Psoas muscle (tissue), 7 donors: ENCODE measurements at regions not wholly inside any gene's neighbourhood (a gene's known extent, or its start where the extent isn't known, plus 50 kb on each side); places are given as distances from the start of the nearest gene placed in this dataset.
"Not testable (repeated sequence)": the region's sequence is repeated elsewhere in the genome, so short reads cannot be mapped to it uniquely, and the experiment has no call there.

ENCODE experiments used
- ATAC-seq, 4 donors: fragments of 200-7000 bp; cut with Tn5 transposase; one replicate each; pipeline ENCODE4 v1.9.1; 2020; ENCODE audit warnings: moderate library complexity in 3 of 4, mild to moderate bottlenecking in 2 of 4
- DNase-seq, 2 donors: peaks; one replicate each; pipeline ENCODE4 v3.0.0-alpha.2; 2020
- H3K27ac ChIP-seq: fragments of 200-600 bp; one replicate; pipeline ENCODE4 v1.8.0; 2022
- H3K27me3 ChIP-seq, 3 donors: fragments of 200-600 bp in 1 of 3; one replicate each; pipeline versions ENCODE4 v1.6.1 to v1.8.0; 2013 to 2022; ENCODE audit warnings: low read length in 2 of 3, mild to moderate bottlenecking in 2 of 3, moderate library complexity in 1 of 3; ENCODE audit not compliant: insufficient read depth in 3 of 3
- H3K36me3 ChIP-seq, 2 donors: fragments of 200-600 bp in 1 of 2; one replicate each; pipeline versions ENCODE4 v1.6.1 to v1.8.0; 2013 to 2022; ENCODE audit warnings: low read depth in 1 of 2, mild to moderate bottlenecking in 1 of 2, moderate library complexity in 1 of 2; ENCODE audit not compliant: insufficient read depth in 1 of 2
- H3K4me1 ChIP-seq: fragments of 200-600 bp; one replicate; pipeline ENCODE4 v1.8.0; 2022
- H3K4me3 ChIP-seq: fragments of 200-600 bp; one replicate; pipeline ENCODE4 v1.8.0; 2022; ENCODE audit warnings: mild to moderate bottlenecking
- H3K9me3 ChIP-seq: fragments of 200-600 bp; one replicate; pipeline ENCODE4 v1.8.0; 2022
- WGBS, 3 donors: extraction: QIAGEN DNeasy Blood & Tissue Kit; methylation state at CpG; one replicate each; pipeline versions ENCODE4 v1.1.6 to v1.1.7; 2013; 5-methylcytosine and 5-hydroxymethylcytosine counted together
- intact Hi-C, 2 donors: fragments of 100-400 bp; cut with DNase I; formaldehyde crosslinking; loops; one replicate each; pipeline versions ENCODE4 v1.11.0 to v1.14.2; 2022
- TF ChIP-seq, protein P1 (sequence below): fragments of 200-600 bp; IDR thresholded peaks from one replicate; pipeline ENCODE4 v1.8.0; 2022; ENCODE audit warnings: antibody characterized with exemption
- donor health status: healthy with polysubstance abuse.
- donor health status: DM: no; HTN: no; CAD: no; lungs with moderate emphysema.
- donor health status: Bipolar disorder and iron deficiency.
- donor health status: healthy.
- donor health status: DM: yes; HTN: yes; CAD: no.
- donor health status: DM: no; HTN: no; CAD: no.
- donor health status: DM: yes; HTN: yes; CAD: no.

- 85 to 98% (median 92%) methylated on average over 2 of the region's 2 CpGs for WGBS, 3 donors
- TF ChIP-seq, protein P1, sequence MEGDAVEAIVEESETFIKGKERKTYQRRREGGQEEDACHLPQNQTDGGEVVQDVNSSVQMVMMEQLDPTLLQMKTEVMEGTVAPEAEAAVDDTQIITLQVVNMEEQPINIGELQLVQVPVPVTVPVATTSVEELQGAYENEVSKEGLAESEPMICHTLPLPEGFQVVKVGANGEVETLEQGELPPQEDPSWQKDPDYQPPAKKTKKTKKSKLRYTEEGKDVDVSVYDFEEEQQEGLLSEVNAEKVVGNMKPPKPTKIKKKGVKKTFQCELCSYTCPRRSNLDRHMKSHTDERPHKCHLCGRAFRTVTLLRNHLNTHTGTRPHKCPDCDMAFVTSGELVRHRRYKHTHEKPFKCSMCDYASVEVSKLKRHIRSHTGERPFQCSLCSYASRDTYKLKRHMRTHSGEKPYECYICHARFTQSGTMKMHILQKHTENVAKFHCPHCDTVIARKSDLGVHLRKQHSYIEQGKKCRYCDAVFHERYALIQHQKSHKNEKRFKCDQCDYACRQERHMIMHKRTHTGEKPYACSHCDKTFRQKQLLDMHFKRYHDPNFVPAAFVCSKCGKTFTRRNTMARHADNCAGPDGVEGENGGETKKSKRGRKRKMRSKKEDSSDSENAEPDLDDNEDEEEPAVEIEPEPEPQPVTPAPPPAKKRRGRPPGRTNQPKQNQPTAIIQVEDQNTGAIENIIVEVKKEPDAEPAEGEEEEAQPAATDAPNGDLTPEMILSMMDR, result no peak
- no peaks in the 10 kb centered on the region for H3K27me3 ChIP-seq
- no peak overlapping the region for H3K4me3 ChIP-seq
- no peaks in the 10 kb centered on the region for H3K4me1 ChIP-seq
- H3K36me3 ChIP-seq, result no peaks in the 10 kb centered on the region
- DNase-seq, result no peak
- H3K27ac ChIP-seq, result no peak overlapping the region
- H3K9me3 ChIP-seq, result no peaks in the 10 kb centered on the region
- intact Hi-C loops, result no loop called here
- ATAC-seq, result no peak
Measured at GRCh38 chr1:29406814-29407213, 170.5 kb downstream of the PTPRU start.

GRCh38 chr1:29400203-29400602 is 163.9 kb downstream of the PTPRU start:
- H3K4me1 ChIP-seq, H3K27me3 ChIP-seq, H3K9me3 ChIP-seq, intact Hi-C loops, H3K27ac ChIP-seq, ATAC-seq, H3K4me3 ChIP-seq, H3K36me3 ChIP-seq, DNase-seq: not testable (repeated sequence)

GRCh38 chr1:29399465-29399864 is 163.1 kb downstream of the PTPRU start:
- H3K9me3 ChIP-seq, result no peaks in the 10 kb centered on the region
- no peak for DNase-seq
- no peak for ATAC-seq
- no peak overlapping the region for H3K4me3 ChIP-seq
- TF ChIP-seq, protein P1, result no peak
- peaks cover 0 to 3% (median 0%) of the 10 kb centered on the region in 3 donors for H3K27me3 ChIP-seq
- H3K36me3 ChIP-seq, result no peaks in the 10 kb centered on the region
- H3K27ac ChIP-seq, result no peak overlapping the region
- intact Hi-C loops, result no loop called here
- H3K4me1 ChIP-seq, result no peaks in the 10 kb centered on the region
- WGBS, 3 donors, result 44 to 100% (median 98%) methylated on average over 1 of the region's 1 CpG

GRCh38 chr1:29398431-29398830 is 162.1 kb downstream of the PTPRU start:
- Histone ChIP-seq H3K27ac (no peak overlapping the region), H3K4me3 (no peak overlapping the region), H3K27me3 (peaks cover 0 to 3% (median 0%) of the 10 kb centered on the region in 3 donors), H3K4me1 (no peaks in the 10 kb centered on the region), H3K36me3 (no peaks in the 10 kb centered on the region), H3K9me3 (no peaks in the 10 kb centered on the region)
- DNase-seq (no peak), ATAC-seq (no peak)
- WGBS, 3 donors, result 26 to 54% (median 41%) methylated on average over 3 of the region's 3 CpGs
- intact Hi-C loops, result no loop called here
- TF ChIP-seq, protein P1, result no peak

DNA sequence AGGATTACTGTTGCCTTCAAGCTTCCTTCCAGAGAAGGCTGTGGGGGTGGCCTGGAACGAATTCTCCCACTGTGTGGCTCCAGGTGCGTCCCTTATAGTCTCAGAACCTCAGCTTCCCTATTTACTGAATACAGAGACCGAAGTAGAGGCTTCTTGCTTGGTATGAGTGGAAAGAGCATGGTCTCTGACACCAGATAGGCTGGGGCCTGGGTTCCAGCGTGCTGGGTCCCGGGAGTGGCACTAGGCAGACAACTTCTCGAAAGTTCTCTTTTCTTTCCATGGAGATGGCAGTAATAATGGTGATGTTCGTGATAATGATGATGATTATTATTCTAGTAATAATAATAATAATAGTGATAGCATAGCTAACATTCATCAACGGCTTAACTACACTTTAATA is 161.7 kb downstream of the PTPRU start:
- Histone ChIP-seq H3K36me3 (no peaks in the 10 kb centered on the region), H3K9me3 (no peaks in the 10 kb centered on the region), H3K4me1 (no peaks in the 10 kb centered on the region), H3K4me3 (no peak overlapping the region), H3K27me3 (peaks cover 0 to 3% (median 0%) of the 10 kb centered on the region in 3 donors), H3K27ac (no peak overlapping the region)
- DNase-seq (no peak), ATAC-seq (no peak)
- 78 to 82% (median 81%) methylated on average over 8 of the region's 8 CpGs for WGBS, 3 donors
- TF ChIP-seq, protein P1, result no peak
- intact Hi-C loops, result no loop called here
